Thyroid gland (tissue), 4 donors: ENCODE measurements at regions not wholly inside any gene's neighbourhood (a gene's known extent, or its start where the extent isn't known, plus 50 kb on each side); places are given as distances from the start of the nearest gene placed in this dataset.

Experiments used
- CTCF ChIP-seq, 6 experiments: fragments of 200-600 bp in 3 of 6; fragments of 450-650 bp in 3 of 6; sonication (generic) in 3 of 6; IDR thresholded peaks; one replicate each; pipeline ENCODE4 v1.5.1; 2016 to 2019; ENCODE audit warnings: antibody characterized with exemption in 6 of 6, mild to moderate bottlenecking in 2 of 6, inconsistent platforms in 1 of 6, moderate library complexity in 1 of 6
- POLR2A ChIP-seq, 2 donors: fragments of 450-650 bp; IDR thresholded peaks; one replicate each; pipeline ENCODE4 v1.6.1; 2017; ENCODE audit warnings: antibody characterized with exemption in 2 of 2, mild to moderate bottlenecking in 2 of 2, moderate library complexity in 1 of 2

DNA sequence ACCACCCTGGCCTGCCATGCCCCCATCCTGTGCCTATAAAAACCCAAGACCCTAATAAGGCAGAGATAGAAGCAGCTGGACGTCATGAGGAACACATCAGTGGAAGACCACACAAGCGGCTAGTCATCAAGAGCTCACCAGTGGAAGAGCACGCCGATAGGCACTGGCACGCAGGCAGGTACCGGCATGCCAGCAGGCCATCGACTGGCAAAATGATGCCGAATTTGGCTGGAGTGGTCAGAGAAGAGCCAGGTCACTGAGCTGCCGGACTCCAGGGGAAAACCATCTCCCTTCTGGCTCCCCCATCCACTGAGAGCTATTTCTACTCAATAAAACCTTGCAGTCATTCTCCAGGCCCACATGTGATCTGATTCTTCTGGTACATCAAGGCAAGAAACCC lies 227.6 kb upstream of the EXOC2 start:
- TF ChIP-seq CTCF (IDR thresholded peaks at IDR 0.05), result no peak
- TF ChIP-seq POLR2A (IDR thresholded peaks at IDR 0.05), result no peak
